Activated CD8-positive, alpha-beta T cell treated with anti-CD3 and anti-CD28 coated beads for 36 hours (primary cell): ENCODE measurements at regions not wholly inside any gene's neighbourhood (a gene's known extent, or its start where the extent isn't known, plus 50 kb on each side); places are given as distances from the start of the nearest gene placed in this dataset.

Experiments
- ATAC-seq: fragments of 200-7000 bp; cut with Tn5 transposase; one replicate; pipeline ENCODE4 v1.10.0; 2021; ENCODE audit warnings: mild to moderate bottlenecking, moderate library complexity
- CTCF ChIA-PET: fragments of 350-600 bp; sonication (Branson Sonifier 250); formaldehyde crosslinking; loops from one replicate; lab custom pipeline; 2021; ENCODE audit warnings: antibody characterized with exemption; lab: Charles Lee
- POLR2A ChIA-PET: fragments of 350-600 bp; sonication (Branson Sonifier 250); formaldehyde crosslinking; loops from one replicate; lab custom pipeline; 2021; ENCODE audit warnings: antibody characterized with exemption; lab: Charles Lee
- DNase-seq: peaks from one replicate; pipeline ENCODE4 v3.0.0-alpha.2; 2020
- H3K27ac Mint-ChIP-seq: one replicate; pipeline ENCODE4 v1.8.0; 2021; ENCODE audit warnings: mild to moderate bottlenecking, mixed read lengths
- H3K27me3 Mint-ChIP-seq: one replicate; pipeline ENCODE4 v1.8.0; 2021; ENCODE audit warnings: mixed read lengths
- H3K36me3 Mint-ChIP-seq: one replicate; pipeline ENCODE4 v1.8.0; 2021; ENCODE audit warnings: low read depth, mixed read lengths
- H3K4me1 Mint-ChIP-seq: one replicate; pipeline ENCODE4 v1.8.0; 2021; ENCODE audit warnings: low read depth, mixed read lengths
- H3K4me3 Mint-ChIP-seq: one replicate; pipeline ENCODE4 v1.8.0; 2021; ENCODE audit warnings: mild to moderate bottlenecking, moderate library complexity, mixed read lengths
- H3K9me3 Mint-ChIP-seq: one replicate; pipeline ENCODE4 v1.8.0; 2021; ENCODE audit warnings: mixed read lengths
- intact Hi-C: fragments of 100-400 bp; cut with micrococcal nuclease; formaldehyde crosslinking; loops from one replicate; pipeline ENCODE4 v1.10.0; 2022
- TF ChIP-seq, protein P1 (sequence below): fragments of 200-600 bp; IDR thresholded peaks from one replicate; pipeline ENCODE4 v1.8.0; 2022; ENCODE audit warnings: antibody characterized with exemption, mild to moderate bottlenecking

DNA sequence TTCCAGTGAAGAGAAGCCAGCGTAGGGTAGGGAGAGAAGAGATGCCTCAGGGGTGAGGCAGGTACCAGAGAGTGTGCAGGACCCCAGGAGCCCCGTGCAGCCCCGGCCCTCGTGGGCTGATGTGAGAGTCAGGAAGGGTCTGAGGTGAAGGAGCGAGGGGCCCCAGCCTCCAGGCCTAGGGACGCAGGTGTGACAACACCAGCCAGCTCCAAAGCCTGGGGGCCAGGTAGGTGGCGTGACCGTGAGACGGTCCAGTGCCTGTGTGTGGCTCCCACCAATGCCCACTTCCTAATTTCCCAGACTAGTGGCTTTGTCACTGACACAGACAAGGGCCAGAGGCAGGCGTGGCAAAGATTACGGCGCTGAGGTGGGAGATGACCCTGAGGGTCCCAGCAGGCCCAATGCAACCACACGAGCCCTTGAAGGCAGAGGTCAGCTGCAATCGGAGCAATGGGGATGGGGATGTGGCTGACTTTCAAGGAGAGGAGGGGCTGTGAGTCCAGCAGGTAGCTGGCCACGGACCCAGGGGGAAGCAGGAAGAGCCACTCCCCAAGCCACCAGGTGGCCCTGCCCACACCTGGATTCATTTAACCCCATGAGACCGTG is 86.0 kb upstream of the SNTG2 start:
- ChIA-PET CTCF (no interaction called here), POLR2A (no interaction called here)
- Mint-ChIP-seq H3K36me3 (no peaks in the 10 kb centered on the region), H3K27me3 (no peaks in the 10 kb centered on the region), H3K27ac (no peak overlapping the region), H3K9me3 (no peaks in the 10 kb centered on the region), H3K4me3 (no peak overlapping the region), H3K4me1 (no peaks in the 10 kb centered on the region)
- intact Hi-C loops = no loop called here
- ATAC-seq (no peak), DNase-seq (no peak)
- TF ChIP-seq, protein P1, sequence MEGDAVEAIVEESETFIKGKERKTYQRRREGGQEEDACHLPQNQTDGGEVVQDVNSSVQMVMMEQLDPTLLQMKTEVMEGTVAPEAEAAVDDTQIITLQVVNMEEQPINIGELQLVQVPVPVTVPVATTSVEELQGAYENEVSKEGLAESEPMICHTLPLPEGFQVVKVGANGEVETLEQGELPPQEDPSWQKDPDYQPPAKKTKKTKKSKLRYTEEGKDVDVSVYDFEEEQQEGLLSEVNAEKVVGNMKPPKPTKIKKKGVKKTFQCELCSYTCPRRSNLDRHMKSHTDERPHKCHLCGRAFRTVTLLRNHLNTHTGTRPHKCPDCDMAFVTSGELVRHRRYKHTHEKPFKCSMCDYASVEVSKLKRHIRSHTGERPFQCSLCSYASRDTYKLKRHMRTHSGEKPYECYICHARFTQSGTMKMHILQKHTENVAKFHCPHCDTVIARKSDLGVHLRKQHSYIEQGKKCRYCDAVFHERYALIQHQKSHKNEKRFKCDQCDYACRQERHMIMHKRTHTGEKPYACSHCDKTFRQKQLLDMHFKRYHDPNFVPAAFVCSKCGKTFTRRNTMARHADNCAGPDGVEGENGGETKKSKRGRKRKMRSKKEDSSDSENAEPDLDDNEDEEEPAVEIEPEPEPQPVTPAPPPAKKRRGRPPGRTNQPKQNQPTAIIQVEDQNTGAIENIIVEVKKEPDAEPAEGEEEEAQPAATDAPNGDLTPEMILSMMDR = no peak

DNA sequence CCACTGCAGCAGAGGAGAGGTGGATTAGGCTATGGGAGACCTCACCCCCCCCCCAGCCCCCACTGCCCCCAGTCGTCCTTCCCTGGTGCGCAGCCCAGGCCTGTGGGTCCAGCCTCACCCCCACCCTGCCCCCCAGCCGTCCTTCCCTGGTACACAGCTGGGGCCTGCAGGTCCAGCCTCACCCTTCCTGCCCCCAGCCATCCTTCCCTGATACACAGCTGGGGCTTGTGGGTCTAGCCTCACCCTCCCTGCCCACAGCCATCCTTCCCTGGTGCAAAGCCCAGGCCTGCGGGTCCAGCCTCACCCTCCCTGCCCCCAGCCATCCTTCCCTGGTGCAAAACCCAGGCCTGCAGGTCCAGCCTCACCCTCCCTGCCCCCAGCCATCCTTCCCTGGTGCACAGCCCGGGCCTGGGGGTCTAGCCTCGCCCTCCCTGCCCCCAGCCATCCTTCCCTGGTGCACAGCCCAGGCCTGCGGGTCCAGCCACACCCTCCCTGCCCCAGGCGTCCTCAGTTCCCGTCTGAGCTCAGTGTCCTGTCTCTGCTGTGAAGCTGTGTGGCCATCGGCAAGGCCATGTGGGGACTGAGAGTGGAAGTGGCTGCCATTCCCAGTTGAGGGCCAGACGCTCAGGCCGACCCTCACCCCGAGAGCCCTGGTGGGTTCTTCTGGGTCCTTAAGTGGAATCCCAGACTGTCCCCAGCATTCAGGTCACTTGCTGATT is 86.8 kb upstream of the SNTG2 start:
- Mint-ChIP-seq H3K9me3 (no peaks in the 10 kb centered on the region), H3K4me1 (no peaks in the 10 kb centered on the region), H3K4me3 (no peak overlapping the region), H3K27ac (no peak overlapping the region), H3K27me3 (no peaks in the 10 kb centered on the region), H3K36me3 (no peaks in the 10 kb centered on the region)
- intact Hi-C loops = no loop called here
- CTCF ChIA-PET = no interaction called here
- ATAC-seq = no peak
- POLR2A ChIA-PET = no interaction called here
- TF ChIP-seq, protein P1 = no peak
- no peak for DNase-seq

DNA sequence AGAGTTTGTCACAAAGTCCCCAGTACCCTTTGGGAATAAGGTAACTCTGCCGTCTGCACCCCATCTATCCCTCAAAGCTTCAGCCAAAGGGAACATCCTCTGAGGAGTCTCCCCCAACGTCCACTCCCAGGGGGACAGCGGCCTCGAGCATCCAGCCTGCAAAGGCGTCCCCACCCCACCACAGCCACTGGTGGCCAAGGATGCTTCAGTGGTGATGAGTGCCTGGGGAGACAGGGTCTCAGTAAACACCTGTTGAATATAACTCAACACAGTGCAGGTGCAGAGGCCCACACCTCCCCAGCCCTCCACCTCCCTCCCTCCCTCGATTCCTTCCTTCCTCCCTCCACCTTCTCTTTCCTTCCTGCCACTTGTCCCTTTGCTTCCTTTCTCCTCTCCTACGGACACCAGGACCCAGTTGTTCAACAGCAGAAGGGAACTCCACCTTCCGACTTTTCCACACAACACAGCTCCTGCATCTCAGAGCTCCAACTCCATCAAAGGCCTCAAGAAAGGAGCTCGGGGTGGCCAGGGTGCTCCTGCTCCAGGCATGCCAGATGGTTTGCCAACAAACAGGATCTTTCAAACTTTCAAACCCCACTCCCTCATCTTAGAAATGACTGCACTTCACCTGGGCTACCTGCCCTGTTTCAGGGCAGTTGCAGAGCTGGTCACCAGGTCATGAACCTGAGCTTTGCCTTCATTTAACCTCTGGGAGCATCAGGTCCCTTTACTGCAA is 87.8 kb upstream of the SNTG2 start:
- CTCF ChIA-PET = no interaction called here
- H3K4me3 Mint-ChIP-seq = no peak overlapping the region
- POLR2A ChIA-PET = no interaction called here
- ATAC-seq = no peak
- H3K36me3 Mint-ChIP-seq = no peaks in the 10 kb centered on the region
- H3K27me3 Mint-ChIP-seq = no peaks in the 10 kb centered on the region
- H3K4me1 Mint-ChIP-seq = no peaks in the 10 kb centered on the region
- H3K27ac Mint-ChIP-seq = no peak overlapping the region
- intact Hi-C loops = no loop called here
- H3K9me3 Mint-ChIP-seq = no peaks in the 10 kb centered on the region
- no peak for DNase-seq
- TF ChIP-seq, protein P1 = no peak

DNA sequence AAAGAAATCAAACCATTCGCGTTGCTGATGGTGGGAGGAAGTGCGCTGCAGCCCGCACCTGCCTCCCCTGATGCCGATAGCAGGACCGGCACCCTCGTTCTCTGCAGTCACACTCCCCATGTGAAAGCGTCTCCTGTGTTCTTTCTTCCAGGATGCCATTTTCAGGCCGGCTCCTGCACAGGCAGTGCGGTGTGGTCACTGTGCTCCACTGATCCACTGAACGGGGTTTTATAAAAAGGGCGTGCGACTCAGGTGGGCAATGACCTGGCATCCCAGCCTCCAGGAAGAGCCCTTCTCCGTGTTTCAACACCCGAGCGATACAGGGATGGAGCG is 88.3 kb upstream of the SNTG2 start:
- ATAC-seq (no peak), DNase-seq (no peak)
- ChIA-PET CTCF (no interaction called here), POLR2A (no interaction called here)
- Mint-ChIP-seq H3K27ac (no peak overlapping the region), H3K27me3 (no peaks in the 10 kb centered on the region), H3K4me3 (no peak overlapping the region), H3K4me1 (no peaks in the 10 kb centered on the region), H3K36me3 (no peaks in the 10 kb centered on the region), H3K9me3 (no peaks in the 10 kb centered on the region)
- TF ChIP-seq, protein P1 = no peak
- intact Hi-C loops = no loop called here

DNA sequence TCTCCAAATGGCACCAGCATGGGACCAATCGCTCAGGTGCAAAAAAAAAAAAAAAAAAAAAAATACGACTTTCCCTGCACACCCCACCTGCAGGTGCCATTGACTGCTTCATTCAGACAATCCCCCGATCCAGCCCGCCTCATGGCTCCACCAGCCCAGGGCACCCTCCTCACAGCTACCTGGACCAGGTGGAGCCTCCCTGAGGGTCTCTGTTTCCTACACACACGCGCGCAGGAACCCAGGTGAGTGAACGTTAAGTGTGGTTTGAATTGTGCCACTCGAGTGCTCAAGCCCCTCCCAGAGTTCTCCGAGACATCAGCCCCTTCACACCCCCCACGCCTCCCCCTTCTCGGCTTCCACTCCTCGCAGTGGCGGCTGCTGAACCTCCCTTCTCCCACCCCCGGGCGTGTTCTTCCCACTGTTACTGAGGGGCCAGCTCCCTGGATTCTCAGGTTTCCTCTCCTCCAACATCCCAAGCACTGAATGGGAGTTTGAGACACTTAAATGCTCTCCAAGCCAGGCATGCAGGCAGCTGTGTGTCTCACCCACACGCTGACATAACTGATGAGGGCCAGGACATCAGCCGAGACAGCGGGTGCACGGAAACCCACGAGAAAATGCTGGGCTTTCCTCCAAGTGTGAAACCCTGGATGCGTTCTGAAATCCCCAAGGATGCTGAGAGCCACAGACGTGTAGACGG is 88.8 kb upstream of the SNTG2 start:
- ChIA-PET POLR2A (no interaction called here), CTCF (no interaction called here)
- no peaks in the 10 kb centered on the region for H3K27me3 Mint-ChIP-seq
- DNase-seq (no peak), ATAC-seq (no peak)
- H3K4me1 Mint-ChIP-seq = no peaks in the 10 kb centered on the region
- no peak overlapping the region for H3K4me3 Mint-ChIP-seq
- H3K9me3 Mint-ChIP-seq = no peaks in the 10 kb centered on the region
- TF ChIP-seq, protein P1 = no peak
- H3K27ac Mint-ChIP-seq = no peak overlapping the region
- H3K36me3 Mint-ChIP-seq = no peaks in the 10 kb centered on the region
- intact Hi-C loops = no loop called here
